Left lobe of liver (tissue), 2 donors: ENCODE measurements at regions not wholly inside any gene's neighbourhood (a gene's known extent, or its start where the extent isn't known, plus 50 kb on each side); places are given as distances from the start of the nearest gene placed in this dataset.
"Not testable (repeated sequence)": the region's sequence is repeated elsewhere in the genome, so short reads cannot be mapped to it uniquely, and the experiment has no call there.

Source experiments
- ATAC-seq: fragments of 200-7000 bp; cut with Tn5 transposase; one replicate; pipeline ENCODE4 v1.9.1; 2020; ENCODE audit warnings: mild to moderate bottlenecking, moderate library complexity
- DNase-seq: peaks from one replicate; pipeline ENCODE4 v3.0.0-alpha.2; 2020; ENCODE audit warnings: low spot score
- donor health status: DM: no; HTN: no; CAD: no; lungs with moderate emphysema.
- donor health status: DM: no; HTN: yes; CAD: no.

DNA sequence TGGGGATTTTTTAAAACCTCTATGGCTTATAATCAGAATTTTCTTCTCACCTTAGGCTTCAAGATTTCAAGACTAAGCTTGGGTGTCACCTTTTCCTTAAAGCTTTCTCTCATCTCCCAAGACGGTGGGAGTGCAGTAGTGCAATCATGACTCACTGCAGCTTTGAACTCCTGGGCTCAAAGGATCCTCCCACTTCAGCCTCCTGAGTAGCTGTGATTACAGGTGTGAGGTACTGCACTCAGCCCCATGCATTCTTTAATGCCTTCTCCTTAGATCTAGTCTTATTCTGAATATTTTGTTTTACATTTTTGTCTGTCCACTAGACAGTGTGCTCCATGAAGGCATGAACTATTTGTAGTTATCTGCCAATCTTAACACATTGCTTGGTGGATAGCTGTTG, 55.7 kb upstream of the FAT3 start:
- ATAC-seq: no peak

DNA sequence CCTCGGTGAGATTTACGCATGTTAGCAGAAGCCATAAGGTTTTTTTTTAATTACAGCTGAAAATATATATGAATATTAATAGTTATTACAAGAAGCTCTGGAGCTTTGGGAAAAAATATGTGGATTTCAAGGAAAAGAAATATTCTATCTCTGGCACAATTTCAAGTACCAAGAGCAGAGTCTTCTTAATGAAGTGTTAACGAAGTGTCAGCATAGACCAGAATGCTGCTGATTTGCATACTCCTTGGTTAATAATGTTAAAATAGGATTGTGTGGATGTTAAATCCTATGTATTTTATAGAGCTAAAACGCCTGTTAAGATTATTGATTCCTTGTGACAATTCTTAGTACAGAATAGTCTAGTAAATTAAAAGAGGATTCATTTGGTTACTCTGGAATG, 57.0 kb upstream of the FAT3 start:
- DNase-seq (no peak), ATAC-seq (no peak)

More for the DNA sequence above, 55.7 kb upstream of the FAT3 start:
- no peak for DNase-seq

DNA sequence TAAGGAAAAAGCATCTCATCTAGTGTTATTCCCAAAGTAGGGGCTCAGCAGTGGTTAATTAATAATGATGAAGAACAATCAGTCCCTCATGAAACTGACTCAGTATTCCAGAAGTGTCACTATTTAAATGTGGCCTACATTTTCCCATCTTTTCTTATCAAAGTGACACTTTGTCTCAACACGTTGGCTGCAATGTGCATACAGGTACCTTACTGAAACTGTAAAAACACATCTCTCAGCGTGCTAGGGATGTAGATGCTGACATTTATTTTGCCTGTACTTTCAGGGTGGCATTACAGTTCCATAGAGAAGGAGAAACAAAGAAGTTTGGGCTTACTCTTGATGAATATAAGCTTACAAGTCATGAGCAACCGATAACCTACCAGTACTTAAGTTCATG, 58.3 kb upstream of the FAT3 start:
- DNase-seq: no peak
- ATAC-seq: no peak

- ATAC-seq (no peak), DNase-seq (no peak)
Measured at GRCh38 chr11:92163879-92164278, 60.7 kb upstream of the FAT3 start.

- no peak for DNase-seq
- no peak for ATAC-seq
Measured at GRCh38 chr11:92162776-92163175, 61.8 kb upstream of the FAT3 start.

GRCh38 chr11:92159931-92160330, 64.7 kb upstream of the FAT3 start:
- DNase-seq (no peak), ATAC-seq (no peak)

DNA sequence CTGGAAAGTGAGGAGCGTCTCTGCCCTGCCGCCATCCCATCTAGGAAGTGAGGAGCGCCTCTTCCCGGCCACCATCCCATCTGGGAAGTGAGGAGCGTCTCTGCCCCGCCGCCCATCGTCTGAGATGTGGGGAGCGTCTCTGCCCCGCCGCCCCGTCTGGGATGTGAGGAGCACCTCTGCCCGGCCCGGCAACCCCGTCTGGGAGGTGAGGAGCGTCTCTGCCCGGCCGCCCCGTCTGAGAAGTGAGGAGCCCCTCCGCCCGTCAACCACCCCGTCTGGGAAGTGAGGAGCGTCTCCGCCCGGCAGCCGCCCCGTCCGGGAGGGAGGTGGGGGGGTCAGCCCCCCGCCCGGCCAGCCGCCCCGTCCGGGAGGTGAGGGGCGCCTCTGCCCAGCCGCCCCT, 67.2 kb upstream of the FAT3 start:
- ATAC-seq, DNase-seq: not testable (repeated sequence)

GRCh38 chr11:92154611-92155010, 70.0 kb upstream of the FAT3 start:
- DNase-seq: no peak
- no peak for ATAC-seq

GRCh38 chr11:92154110-92154509, 70.5 kb upstream of the FAT3 start:
- ATAC-seq: no peak
- DNase-seq: no peak

DNA sequence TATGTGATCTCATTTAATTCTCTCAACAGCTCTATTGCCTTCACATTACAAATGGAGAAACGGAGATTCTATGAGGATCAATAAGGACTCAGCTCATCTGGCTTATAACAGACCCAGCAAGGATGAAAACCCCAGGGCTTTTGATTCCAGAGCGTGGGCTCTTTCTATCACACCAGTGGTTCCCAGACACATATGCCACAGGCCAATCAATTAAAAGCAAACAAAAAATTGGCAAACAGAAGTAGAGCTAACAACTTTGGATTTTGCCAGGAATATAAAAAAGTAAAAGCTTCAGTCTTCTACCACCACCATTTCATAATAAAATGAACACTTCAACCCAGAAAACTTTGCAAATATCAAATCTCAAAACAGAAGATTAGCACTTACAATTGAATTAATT, 71.1 kb upstream of the FAT3 start:
- ATAC-seq (peak; percentile 55), DNase-seq (no peak)

DNA sequence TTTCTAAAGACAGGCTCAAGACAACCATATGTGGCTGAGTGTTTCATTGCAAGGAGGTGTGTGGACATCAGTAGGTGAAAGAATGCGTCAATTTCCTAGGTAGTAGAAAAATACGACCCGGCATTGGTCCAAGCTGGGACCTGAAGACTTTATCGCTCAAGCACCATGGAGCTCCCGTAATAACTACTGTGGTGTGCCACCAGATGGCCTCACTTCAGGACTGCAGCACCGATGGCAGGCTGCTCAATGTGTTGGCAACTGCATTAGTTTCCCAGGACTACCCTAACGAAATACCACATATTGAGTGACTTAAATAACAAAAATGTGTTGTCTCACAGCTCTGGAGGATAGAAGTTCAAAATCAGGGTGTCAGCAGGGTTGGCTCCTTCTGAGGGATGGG, 72.4 kb upstream of the FAT3 start:
- DNase-seq (no peak), ATAC-seq (peak; percentile 77)

- ATAC-seq (no peak), DNase-seq (no peak)
Measured at GRCh38 chr11:92149996-92150395, 74.6 kb upstream of the FAT3 start.

- DNase-seq (no peak), ATAC-seq (no peak)
Measured at GRCh38 chr11:92141725-92142124, 82.9 kb upstream of the FAT3 start.

- ATAC-seq: peak; percentile 91
- DNase-seq: peak; percentile 73
Measured at GRCh38 chr11:92141159-92141558, 83.5 kb upstream of the FAT3 start.

- ATAC-seq: no peak
Measured at GRCh38 chr11:92140021-92140420, 84.6 kb upstream of the FAT3 start.

GRCh38 chr11:92138296-92138695, 86.3 kb upstream of the FAT3 start:
- ATAC-seq (no peak), DNase-seq (no peak)

More at GRCh38 chr11:92140021-92140420, 84.6 kb upstream of the FAT3 start:
- DNase-seq: no peak

GRCh38 chr11:92137747-92138146, 86.9 kb upstream of the FAT3 start:
- ATAC-seq: no peak

DNA sequence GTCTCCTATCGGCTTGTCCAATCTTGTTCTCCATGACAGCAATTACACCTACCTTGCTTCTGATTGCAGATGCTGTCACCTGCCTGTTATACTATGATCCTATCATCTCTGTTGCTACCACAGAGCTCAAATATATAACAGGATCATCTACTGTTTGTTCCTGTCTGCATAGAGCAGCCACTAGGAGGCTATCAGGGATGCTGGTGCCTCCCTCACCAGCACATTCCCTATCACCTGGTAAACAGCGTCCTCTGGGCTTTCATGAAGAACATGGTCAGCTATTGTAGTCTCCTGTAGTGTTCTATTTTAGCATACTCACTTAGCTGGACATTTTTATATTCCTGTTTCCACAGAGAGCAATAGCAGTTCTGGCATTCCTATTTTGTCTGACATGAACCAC, 87.8 kb upstream of the FAT3 start:
- ATAC-seq (peak; percentile 35), DNase-seq (no peak)

More at GRCh38 chr11:92137747-92138146, 86.9 kb upstream of the FAT3 start:
- no peak for DNase-seq

DNA sequence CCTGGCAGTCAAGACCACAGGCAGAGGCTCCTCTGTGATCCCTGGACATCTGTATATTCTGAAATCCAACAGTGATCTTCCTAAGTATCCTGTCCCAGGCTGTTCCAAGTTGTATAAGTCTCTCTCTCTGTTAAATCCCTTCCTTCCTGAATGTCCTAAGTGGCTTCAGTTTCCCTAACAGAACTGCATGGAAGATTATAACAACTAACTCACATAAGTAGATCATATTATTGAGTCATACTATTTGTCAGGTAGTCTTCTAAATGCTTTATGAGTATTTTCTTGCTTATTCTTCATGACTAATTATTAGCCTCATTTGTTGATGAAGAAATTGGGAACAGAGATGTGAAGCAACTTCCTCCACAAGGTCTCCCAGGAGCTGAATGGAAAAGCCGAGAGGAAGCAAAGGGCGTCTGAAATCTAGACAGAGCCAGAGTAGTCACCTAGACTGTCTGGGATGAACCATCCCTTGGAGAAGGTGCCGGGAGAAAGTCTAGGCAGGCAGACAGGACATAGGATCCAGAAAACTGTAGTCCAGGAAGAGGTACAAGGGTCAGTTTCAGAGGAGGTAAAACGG, 93.2 kb upstream of the FAT3 start:
- DNase-seq (no peak), ATAC-seq (no peak)

DNA sequence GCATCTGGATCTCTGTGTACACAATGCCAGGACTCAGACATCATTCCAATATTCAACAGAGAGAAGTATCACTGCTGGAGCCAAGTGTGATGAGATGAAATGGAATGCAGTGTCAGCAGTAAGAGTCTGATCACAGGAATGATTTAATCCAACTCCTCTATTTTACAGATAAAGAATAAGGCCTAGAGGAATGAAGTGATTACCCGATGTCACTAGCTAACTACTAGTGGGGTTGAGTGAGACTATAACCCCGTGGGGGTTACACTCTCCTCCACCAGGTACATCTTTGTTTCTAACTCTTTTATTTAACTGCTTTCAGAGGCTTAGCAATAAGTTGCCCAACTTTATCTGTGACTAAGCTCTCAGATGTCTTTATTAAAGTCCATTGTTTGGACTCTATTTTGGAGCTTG, 94.2 kb upstream of the FAT3 start:
- no peak for ATAC-seq
- DNase-seq: no peak

DNA sequence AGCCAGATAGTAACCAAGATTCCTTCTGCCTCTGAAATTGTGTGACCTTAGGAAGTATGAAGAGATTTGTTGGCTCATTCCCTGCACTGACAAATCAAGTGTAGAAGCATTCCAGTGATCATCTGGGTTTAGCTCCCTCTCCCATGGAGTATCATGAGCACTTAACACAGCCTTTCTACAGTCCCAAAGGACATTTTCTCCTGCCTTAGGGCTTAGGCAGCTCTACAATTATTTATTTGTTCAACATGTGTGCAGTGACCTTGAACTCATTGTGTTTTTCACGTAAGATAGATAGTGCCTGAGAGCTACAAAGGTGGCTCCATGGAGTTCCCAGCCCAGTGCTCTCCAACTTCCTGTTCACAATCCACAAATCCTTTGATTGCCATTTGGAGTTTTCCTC, 94.8 kb upstream of the FAT3 start:
- no peak for DNase-seq
- no peak for ATAC-seq

- ATAC-seq: no peak
- no peak for DNase-seq
Measured at GRCh38 chr11:92128026-92128425, 96.6 kb upstream of the FAT3 start.

DNA sequence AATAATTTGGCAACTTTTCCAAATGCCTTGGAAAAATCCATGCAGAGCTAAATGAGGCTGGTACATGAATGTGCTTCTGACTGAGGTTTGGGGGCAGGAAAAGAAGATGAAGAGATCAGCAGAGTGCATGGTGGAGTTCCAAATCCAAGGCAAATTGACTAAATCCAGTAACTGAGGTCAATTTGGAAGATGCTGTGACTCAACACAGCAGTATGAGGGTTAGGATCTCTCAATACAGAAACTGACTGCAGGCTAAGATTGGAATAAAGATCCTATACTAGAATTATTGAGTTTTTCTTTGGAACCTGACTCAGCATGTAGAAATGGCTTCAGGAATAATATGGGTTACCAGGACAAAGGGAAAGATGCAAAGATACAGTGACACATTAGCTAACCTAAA, 99.3 kb upstream of the FAT3 start:
- DNase-seq (no peak), ATAC-seq (no peak)

GRCh38 chr11:92123540-92123939, 101.1 kb upstream of the FAT3 start:
- ATAC-seq (no peak), DNase-seq (no peak)
